ENCODE measurements at regions not wholly inside any gene's neighbourhood (a gene's known extent, or its start where the extent isn't known, plus 50 kb on each side); places are given as distances from the start of the nearest gene placed in this dataset.

- no peak for DNase-seq (ENCODE audit: low spot score)
- ChIA-PET CTCF (no interaction called here), POLR2A (ENCODE audit: low non-redundant PET) (no interaction called here)
- no peak for TF ChIP-seq EZH2 (IDR thresholded peaks at IDR 0.05; ENCODE audit: borderline replicate concordance, low read depth, low read length, poor library complexity, severe bottlenecking)
- no peak for TF ChIP-seq CTCF (conservative IDR thresholded peaks at IDR 0.05; ENCODE audit: low read depth, low read length)
- H3K36me3 ChIP-seq (ENCODE audit: insufficient read depth, low read length, poor library complexity, severe bottlenecking): no peaks in the 10 kb centered on the region
- intact Hi-C loops (cut with micrococcal nuclease; ENCODE audit: unreplicated experiment): no loop called here
- H3K9me3 ChIP-seq (ENCODE audit: low read depth, low read length, poor library complexity, severe bottlenecking): no peaks in the 10 kb centered on the region
- H3K27me3 ChIP-seq (replicated peaks; ENCODE audit: insufficient read depth, low read depth, low read length, poor library complexity): no peaks in the 10 kb centered on the region
- no TSS peak for BruUV-seq (replicated peaks)
- H3K27ac ChIP-seq (ENCODE audit: low read depth, low read length, poor library complexity, severe bottlenecking): no peak overlapping the region
- H3K4me1 ChIP-seq (ENCODE audit: insufficient read depth, low read length, poor library complexity, severe bottlenecking): no peaks in the 10 kb centered on the region
- no peak overlapping the region for H3K4me3 ChIP-seq (ENCODE audit: low read depth, low read length, poor library complexity, severe bottlenecking)
Observed at GRCh38 chr2:134197445-134197844, 56.4 kb upstream of the MGAT5 start.

- ChIA-PET POLR2A (ENCODE audit: low non-redundant PET) (no interaction called here), CTCF (no interaction called here)
- TF ChIP-seq EZH2 (IDR thresholded peaks at IDR 0.05; ENCODE audit: borderline replicate concordance, low read depth, low read length, poor library complexity, severe bottlenecking) (no peak), CTCF (conservative IDR thresholded peaks at IDR 0.05; ENCODE audit: low read depth, low read length) (no peak)
- Histone ChIP-seq H3K4me3 (ENCODE audit: low read depth, low read length, poor library complexity, severe bottlenecking) (no peak overlapping the region), H3K9me3 (ENCODE audit: low read depth, low read length, poor library complexity, severe bottlenecking) (no peaks in the 10 kb centered on the region), H3K4me1 (ENCODE audit: insufficient read depth, low read length, poor library complexity, severe bottlenecking) (no peaks in the 10 kb centered on the region), H3K27ac (ENCODE audit: low read depth, low read length, poor library complexity, severe bottlenecking) (no peak overlapping the region), H3K27me3 (replicated peaks; ENCODE audit: insufficient read depth, low read depth, low read length, poor library complexity) (no peaks in the 10 kb centered on the region), H3K36me3 (ENCODE audit: insufficient read depth, low read length, poor library complexity, severe bottlenecking) (no peaks in the 10 kb centered on the region)
- BruUV-seq (replicated peaks): no TSS peak
- DNase-seq (ENCODE audit: low spot score): no peak
- intact Hi-C loops (cut with micrococcal nuclease; ENCODE audit: unreplicated experiment): no loop called here
Observed at GRCh38 chr2:134198006-134198634, 55.8 kb upstream of the MGAT5 start.

- Histone ChIP-seq H3K4me3 (ENCODE audit: low read depth, low read length, poor library complexity, severe bottlenecking) (no peak overlapping the region), H3K9me3 (ENCODE audit: low read depth, low read length, poor library complexity, severe bottlenecking) (no peaks in the 10 kb centered on the region), H3K27me3 (replicated peaks; ENCODE audit: insufficient read depth, low read depth, low read length, poor library complexity) (no peaks in the 10 kb centered on the region), H3K4me1 (ENCODE audit: insufficient read depth, low read length, poor library complexity, severe bottlenecking) (no peaks in the 10 kb centered on the region), H3K27ac (ENCODE audit: low read depth, low read length, poor library complexity, severe bottlenecking) (no peak overlapping the region), H3K36me3 (ENCODE audit: insufficient read depth, low read length, poor library complexity, severe bottlenecking) (no peaks in the 10 kb centered on the region)
- CTCF ChIA-PET: no interaction called here
- DNase-seq (ENCODE audit: low spot score): no peak
- POLR2A ChIA-PET (ENCODE audit: low non-redundant PET): no interaction called here
- TF ChIP-seq EZH2 (IDR thresholded peaks at IDR 0.05; ENCODE audit: borderline replicate concordance, low read depth, low read length, poor library complexity, severe bottlenecking) (no peak), CTCF (conservative IDR thresholded peaks at IDR 0.05; ENCODE audit: low read depth, low read length) (no peak)
- intact Hi-C loops (cut with micrococcal nuclease; ENCODE audit: unreplicated experiment): no loop called here
- BruUV-seq (replicated peaks): no TSS peak
Observed at GRCh38 chr2:134199123-134199522, 54.7 kb upstream of the MGAT5 start.

Data from A673 (cell line).